ENCODE measurements at regions not wholly inside any gene's neighbourhood (a gene's known extent, or its start where the extent isn't known, plus 50 kb on each side); places are given as distances from the start of the nearest gene placed in this dataset.

- DNase-seq, result no peak
Measured at GRCh38 chr5:111676926-111677415, 80.0 kb downstream of the NREP start.

- no peak for DNase-seq
Measured at GRCh38 chr5:111676466-111676865, 80.5 kb downstream of the NREP start.

GRCh38 chr5:111675201-111675934 lies 81.6 kb downstream of the NREP start:
- DNase-seq, result no peak

- no peak for DNase-seq
Measured at GRCh38 chr5:111673891-111674626, 82.9 kb downstream of the NREP start.

GRCh38 chr5:111672099-111672498 lies 84.9 kb downstream of the NREP start:
- no peak for DNase-seq

GRCh38 chr5:111670826-111671492 lies 86.0 kb downstream of the NREP start:
- DNase-seq, result no peak

GRCh38 chr5:111668477-111669414 lies 88.2 kb downstream of the NREP start:
- peak; percentile 7 for DNase-seq

GRCh38 chr5:111667128-111667736 lies 89.8 kb downstream of the NREP start:
- DNase-seq, result peak; percentile 49

- no peak for DNase-seq
Measured at GRCh38 chr5:111656580-111656979, 100.4 kb downstream of the NREP start.

- peak; percentile 22 for DNase-seq
Measured at GRCh38 chr5:111655169-111655924, 101.6 kb downstream of the NREP start.

- no peak for DNase-seq
Measured at GRCh38 chr5:111653408-111653807, 103.6 kb downstream of the NREP start.

- no peak for DNase-seq
Measured at GRCh38 chr5:111649516-111649915, 107.5 kb downstream of the NREP start.

- no peak for DNase-seq
Measured at GRCh38 chr5:111645303-111645838, 111.6 kb downstream of the NREP start.

GRCh38 chr5:111643499-111643898 lies 113.5 kb downstream of the NREP start:
- no peak for DNase-seq

GRCh38 chr5:111641533-111642233 lies 115.3 kb downstream of the NREP start:
- no peak for DNase-seq

- no peak for DNase-seq
Measured at GRCh38 chr5:111639912-111640311, 117.1 kb downstream of the NREP start.

GRCh38 chr5:111636736-111637135 lies 120.3 kb downstream of the NREP start:
- no peak for DNase-seq

- no peak for DNase-seq
Measured at GRCh38 chr5:111635916-111636570, 121.0 kb downstream of the NREP start.

- no peak for DNase-seq
Measured at GRCh38 chr5:111635151-111635902, 121.7 kb downstream of the NREP start.

Measured in suppressor macrophage treated with lipopolysaccharide for 4 hours (primary cell).